GM18873 (cell line): ENCODE measurements at regions not wholly inside any gene's neighbourhood (a gene's known extent, or its start where the extent isn't known, plus 50 kb on each side); places are given as distances from the start of the nearest gene placed in this dataset.
"Not testable (repeated sequence)": the region's sequence is repeated elsewhere in the genome, so short reads cannot be mapped to it uniquely, and the experiment has no call there.

Experiments
- ATAC-seq: cut with Tn5 transposase; IDR thresholded peaks from one replicate; pipeline ENCODE4 v1.9.1; 2021; ENCODE audit warnings: mild to moderate bottlenecking, moderate library complexity, moderate number of reproducible peaks; ENCODE audit not compliant: unreplicated experiment, low FRiP score

GRCh38 chr16:64276646-64277045 lies 845.2 kb downstream of the CDH11 start:
- ATAC-seq: no peak

GRCh38 chr16:64272028-64272427 lies 849.8 kb downstream of the CDH11 start:
- ATAC-seq: no peak

GRCh38 chr16:64269756-64270155 lies 852.1 kb downstream of the CDH11 start:
- no peak for ATAC-seq

GRCh38 chr16:64265756-64266155 lies 856.1 kb downstream of the CDH11 start:
- ATAC-seq: no peak

- not testable (repeated sequence) for ATAC-seq
These were observed 861.0 kb downstream of the CDH11 start for GRCh38 chr16:64260631-64261401.

GRCh38 chr16:64254443-64255367 lies 867.2 kb downstream of the CDH11 start:
- ATAC-seq: no peak

- no peak for ATAC-seq
These were observed 868.3 kb downstream of the CDH11 start for GRCh38 chr16:64253525-64253924.

GRCh38 chr16:64253096-64253495 lies 868.8 kb downstream of the CDH11 start:
- ATAC-seq: no peak

GRCh38 chr16:64251742-64252141 lies 870.1 kb downstream of the CDH11 start:
- no peak for ATAC-seq

GRCh38 chr16:64250866-64251265 lies 871.0 kb downstream of the CDH11 start:
- no peak for ATAC-seq

- no peak for ATAC-seq
These were observed 879.4 kb downstream of the CDH11 start for GRCh38 chr16:64242492-64242891.

- no peak for ATAC-seq
These were observed 881.3 kb downstream of the CDH11 start for GRCh38 chr16:64240586-64240985.

GRCh38 chr16:64238571-64238970 lies 883.3 kb downstream of the CDH11 start:
- no peak for ATAC-seq

GRCh38 chr16:64236316-64236715 lies 885.5 kb downstream of the CDH11 start:
- ATAC-seq: no peak

GRCh38 chr16:64234200-64234599 lies 887.7 kb downstream of the CDH11 start:
- ATAC-seq: no peak

- no peak for ATAC-seq
These were observed 896.2 kb downstream of the CDH11 start for GRCh38 chr16:64225696-64226095.

GRCh38 chr16:64225036-64225435 lies 896.8 kb downstream of the CDH11 start:
- ATAC-seq: no peak

- ATAC-seq: no peak
These were observed 903.9 kb downstream of the CDH11 start for GRCh38 chr16:64217789-64218535.

- ATAC-seq: no peak
These were observed 906.1 kb downstream of the CDH11 start for GRCh38 chr16:64215730-64216129.

GRCh38 chr16:64211331-64211730 lies 910.5 kb downstream of the CDH11 start:
- no peak for ATAC-seq

- ATAC-seq: no peak
These were observed 915.0 kb downstream of the CDH11 start for GRCh38 chr16:64206862-64207261.
